H9 (cell line): ENCODE measurements at regions not wholly inside any gene's neighbourhood (a gene's known extent, or its start where the extent isn't known, plus 50 kb on each side); places are given as distances from the start of the nearest gene placed in this dataset.

Experiments used
- DNase-seq: peaks from one replicate; pipeline ENCODE4 v3.0.0-alpha.2; 2017
- H2AFZ ChIP-seq: one replicate; pipeline ENCODE4 v1.6.1; 2013; ENCODE audit warnings: mild to moderate bottlenecking, low read length, control low read depth, moderate library complexity
- H2AK5ac ChIP-seq: 2 replicates; pipeline ENCODE4 v1.6.1; 2013; ENCODE audit warnings: low read length, control low read depth, mixed read lengths; ENCODE audit not compliant: insufficient read length
- H2BK120ac ChIP-seq: one replicate; pipeline ENCODE4 v1.6.1; 2013; ENCODE audit warnings: low read depth, mild to moderate bottlenecking, low read length, control low read depth, inconsistent platforms; ENCODE audit not compliant: poor library complexity, severe bottlenecking
- H2BK12ac ChIP-seq: 2 replicates; pipeline ENCODE4 v1.6.1; 2013; ENCODE audit warnings: low read length, control low read depth, mixed read lengths, low read depth; ENCODE audit not compliant: insufficient read length
- H2BK15ac ChIP-seq: 2 replicates; pipeline ENCODE4 v1.6.1; 2013; ENCODE audit warnings: low read depth, low read length, control low read depth
- H2BK20ac ChIP-seq: one replicate; pipeline ENCODE4 v1.6.1; 2013; ENCODE audit warnings: low read depth, mild to moderate bottlenecking, low read length, control low read depth, inconsistent platforms; ENCODE audit not compliant: poor library complexity, severe bottlenecking
- H2BK5ac ChIP-seq: 2 replicates; pipeline ENCODE4 v1.6.1; 2013; ENCODE audit warnings: low read length, control low read depth, mixed read lengths; ENCODE audit not compliant: insufficient read length
- H3K14ac ChIP-seq: 2 replicates; pipeline ENCODE4 v1.6.1; 2013; ENCODE audit warnings: low read length, control low read depth; ENCODE audit not compliant: insufficient read depth
- H3K18ac ChIP-seq: 2 replicates; pipeline ENCODE4 v1.6.1; 2013; ENCODE audit warnings: low read depth, mild to moderate bottlenecking, mixed read lengths, low read length, control low read depth; ENCODE audit not compliant: insufficient read length
- H3K23ac ChIP-seq: 2 replicates; pipeline ENCODE4 v1.6.1; 2013; ENCODE audit warnings: low read length, control low read depth, mixed read lengths, low read depth; ENCODE audit not compliant: insufficient read length
- H3K23me2 ChIP-seq: 2 replicates; pipeline ENCODE4 v1.6.1; 2013; ENCODE audit warnings: low read depth, mild to moderate bottlenecking, mixed read lengths, low read length, control low read depth; ENCODE audit not compliant: insufficient read length, poor library complexity, severe bottlenecking
- H3K27ac ChIP-seq: 2 replicates; pipeline ENCODE4 v1.5.1; 2013; ENCODE audit warnings: low read length, control low read depth, mixed read lengths, low read depth; ENCODE audit not compliant: insufficient read length
- H3K27me3 ChIP-seq: 2 replicates; pipeline ENCODE4 v1.6.1; 2013; ENCODE audit warnings: low read length, control low read depth, inconsistent platforms; ENCODE audit not compliant: insufficient read depth
- H3K4ac ChIP-seq: 2 replicates; pipeline ENCODE4 v1.6.1; 2013; ENCODE audit warnings: low read depth, mild to moderate bottlenecking, control low read depth, inconsistent platforms, low read length, moderate library complexity
- H3K4me1 ChIP-seq: 2 replicates; pipeline ENCODE4 v1.6.1; 2013; ENCODE audit warnings: low read length, control low read depth, inconsistent platforms; ENCODE audit not compliant: insufficient read depth
- H3K4me2 ChIP-seq: 2 replicates; pipeline ENCODE4 v1.6.1; 2013; ENCODE audit warnings: low read length, control low read depth, mixed read lengths; ENCODE audit not compliant: insufficient read length, insufficient read depth
- H3K56ac ChIP-seq: 2 replicates; pipeline ENCODE4 v1.6.1; 2013; ENCODE audit warnings: low read depth, mild to moderate bottlenecking, mixed read lengths, low read length, control low read depth; ENCODE audit not compliant: insufficient read length
- H3K79me1 ChIP-seq: 2 replicates; pipeline ENCODE4 v1.6.1; 2013; ENCODE audit warnings: low read depth, mild to moderate bottlenecking, moderate library complexity, low read length, control low read depth, inconsistent platforms; ENCODE audit not compliant: insufficient read depth, poor library complexity, severe bottlenecking
- H3K79me2 ChIP-seq: 2 replicates; pipeline ENCODE4 v1.6.1; 2013; ENCODE audit warnings: low read length, control low read depth, inconsistent platforms; ENCODE audit not compliant: insufficient read depth
- H3K9ac ChIP-seq: 2 replicates; pipeline ENCODE4 v1.6.1; 2013; ENCODE audit warnings: low read length, control low read depth, mixed read lengths; ENCODE audit not compliant: insufficient read length; ENCODE audit errors: extremely low read depth
- H3K9me3 ChIP-seq: one replicate; pipeline ENCODE4 v1.6.1; 2013; ENCODE audit warnings: low read depth, low read length, inconsistent platforms; ENCODE audit not compliant: control insufficient read depth
- H3T11ph ChIP-seq: one replicate; pipeline ENCODE4 v1.6.1; 2013; ENCODE audit warnings: mild to moderate bottlenecking, low read length, control low read depth, inconsistent platforms
- H4K20me1 ChIP-seq: one replicate; pipeline ENCODE4 v1.6.1; 2013; ENCODE audit not compliant: control insufficient read depth, insufficient read length, insufficient read depth
- H4K5ac ChIP-seq: 2 replicates; pipeline ENCODE4 v1.6.1; 2013; ENCODE audit warnings: low read depth, mild to moderate bottlenecking, mixed read lengths, low read length, control low read depth; ENCODE audit not compliant: insufficient read length
- H4K8ac ChIP-seq: replicated peaks from 2 replicates; pipeline ENCODE4 v1.6.1; 2013; ENCODE audit warnings: low read length, control low read depth, mixed read lengths, low read depth; ENCODE audit not compliant: insufficient read length
- H4K91ac ChIP-seq: 2 replicates; pipeline ENCODE4 v1.6.1; 2013; ENCODE audit warnings: low read depth, mild to moderate bottlenecking, moderate library complexity, mixed read lengths, low read length, control low read depth; ENCODE audit not compliant: insufficient read length
- H3K27ac Mint-ChIP-seq, 3 experiments: 2 replicates in 2 of 3; 3 replicates in 1 of 3; pipeline ENCODE4 v1.8.0; 2020 to 2021; ENCODE audit warnings: mixed read lengths in 3 of 3, mild to moderate bottlenecking in 1 of 3, moderate library complexity in 1 of 3
- H3K27me3 Mint-ChIP-seq: 2 replicates; pipeline ENCODE4 v1.8.0; 2021; ENCODE audit warnings: low read depth, mild to moderate bottlenecking, moderate library complexity, mixed read lengths
- H3K36me3 Mint-ChIP-seq, 3 experiments: 2 replicates in 2 of 3; 3 replicates in 1 of 3; pipeline ENCODE4 v1.8.0; 2020 to 2021; ENCODE audit warnings: low read depth in 3 of 3, mixed read lengths in 3 of 3; ENCODE audit not compliant: insufficient read depth in 1 of 3
- H3K4me1 Mint-ChIP-seq, 2 experiments: 2 replicates each; pipeline ENCODE4 v1.8.0; 2020; ENCODE audit warnings: mixed read lengths in 2 of 2
- H3K4me3 Mint-ChIP-seq, 2 experiments: 2 replicates in 1 of 2; 3 replicates in 1 of 2; pipeline ENCODE4 v1.8.0; 2020 to 2021; ENCODE audit warnings: mild to moderate bottlenecking in 2 of 2, mixed read lengths in 2 of 2, moderate library complexity in 1 of 2
- H3K9me3 Mint-ChIP-seq, 2 experiments: 2 replicates in 1 of 2; 3 replicates in 1 of 2; pipeline ENCODE4 v1.8.0; 2020; ENCODE audit warnings: mild to moderate bottlenecking in 2 of 2, mixed read lengths in 2 of 2, moderate library complexity in 1 of 2
- WGBS: extraction: QIAGEN DNeasy Blood & Tissue Kit; methylation state at CpG from one replicate; pipeline ENCODE4 v1.1.7; 2013; ENCODE audit warnings: missing lambda C conversion rate, low lambda C conversion rate, mixed read lengths; ENCODE audit not compliant: insufficient read length; ENCODE audit errors: extremely low coverage; 5-methylcytosine and 5-hydroxymethylcytosine counted together
- TF ChIP-seq, protein P1 (sequence below): fragments of 200-600 bp; sonication (generic); conservative IDR thresholded peaks from 3 replicates; pipeline ENCODE4 v1.8.0; 2021; ENCODE audit warnings: antibody characterized with exemption, mild to moderate bottlenecking

GRCh38 chr11:26245046-26245445 is 86.9 kb upstream of the ANO3 start:
- H3K27ac Mint-ChIP-seq: no peak overlapping the region
- peaks cover 0 to 2% (median 0%) of the 10 kb centered on the region in 3 experiments; a peak in 2 of 7 replicates for H3K36me3 Mint-ChIP-seq
- no peak for DNase-seq
- Histone ChIP-seq H3T11ph (no peak overlapping the region), H3K9ac (no peak overlapping the region), H4K91ac (no peak overlapping the region), H3K27ac (no peak overlapping the region), H3K4me1 (no peaks in the 10 kb centered on the region), H3K4me2 (no peak overlapping the region), H2BK20ac (no peak overlapping the region), H2AK5ac (no peak overlapping the region), H3K79me1 (no peaks in the 10 kb centered on the region), H3K56ac (no peak overlapping the region), H3K14ac (no peak overlapping the region), H4K8ac (no peak overlapping the region), H3K23me2 (no peaks in the 10 kb centered on the region), H4K5ac (no peak overlapping the region), H2BK12ac (no peak overlapping the region), H3K18ac (no peak overlapping the region), H2BK5ac (no peak overlapping the region), H3K79me2 (no peaks in the 10 kb centered on the region), H3K4ac (no peak overlapping the region), H2BK15ac (no peak overlapping the region), H4K20me1 (no peaks in the 10 kb centered on the region), H3K9me3 (no peaks in the 10 kb centered on the region), H3K27me3 (no peaks in the 10 kb centered on the region), H2AFZ (no peak overlapping the region), H3K23ac (no peak overlapping the region), H2BK120ac (no peak overlapping the region)
- TF ChIP-seq, protein P1, sequence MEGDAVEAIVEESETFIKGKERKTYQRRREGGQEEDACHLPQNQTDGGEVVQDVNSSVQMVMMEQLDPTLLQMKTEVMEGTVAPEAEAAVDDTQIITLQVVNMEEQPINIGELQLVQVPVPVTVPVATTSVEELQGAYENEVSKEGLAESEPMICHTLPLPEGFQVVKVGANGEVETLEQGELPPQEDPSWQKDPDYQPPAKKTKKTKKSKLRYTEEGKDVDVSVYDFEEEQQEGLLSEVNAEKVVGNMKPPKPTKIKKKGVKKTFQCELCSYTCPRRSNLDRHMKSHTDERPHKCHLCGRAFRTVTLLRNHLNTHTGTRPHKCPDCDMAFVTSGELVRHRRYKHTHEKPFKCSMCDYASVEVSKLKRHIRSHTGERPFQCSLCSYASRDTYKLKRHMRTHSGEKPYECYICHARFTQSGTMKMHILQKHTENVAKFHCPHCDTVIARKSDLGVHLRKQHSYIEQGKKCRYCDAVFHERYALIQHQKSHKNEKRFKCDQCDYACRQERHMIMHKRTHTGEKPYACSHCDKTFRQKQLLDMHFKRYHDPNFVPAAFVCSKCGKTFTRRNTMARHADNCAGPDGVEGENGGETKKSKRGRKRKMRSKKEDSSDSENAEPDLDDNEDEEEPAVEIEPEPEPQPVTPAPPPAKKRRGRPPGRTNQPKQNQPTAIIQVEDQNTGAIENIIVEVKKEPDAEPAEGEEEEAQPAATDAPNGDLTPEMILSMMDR: no peak
- no peaks in the 10 kb centered on the region for H3K27me3 Mint-ChIP-seq
- WGBS: no CpG with 5 or more reads among the region's 1 CpG
- peaks cover 0 to 2% of the 10 kb centered on the region in 2 experiments; a peak in 1 of 5 replicates for H3K9me3 Mint-ChIP-seq
- no peaks in the 10 kb centered on the region for H3K4me1 Mint-ChIP-seq
- no peak overlapping the region for H3K4me3 Mint-ChIP-seq
